ENCODE measurements at regions not wholly inside any gene's neighbourhood (a gene's known extent, or its start where the extent isn't known, plus 50 kb on each side); places are given as distances from the start of the nearest gene placed in this dataset.
"Not testable (repeated sequence)": the region's sequence is repeated elsewhere in the genome, so short reads cannot be mapped to it uniquely, and the experiment has no call there.

DNA sequence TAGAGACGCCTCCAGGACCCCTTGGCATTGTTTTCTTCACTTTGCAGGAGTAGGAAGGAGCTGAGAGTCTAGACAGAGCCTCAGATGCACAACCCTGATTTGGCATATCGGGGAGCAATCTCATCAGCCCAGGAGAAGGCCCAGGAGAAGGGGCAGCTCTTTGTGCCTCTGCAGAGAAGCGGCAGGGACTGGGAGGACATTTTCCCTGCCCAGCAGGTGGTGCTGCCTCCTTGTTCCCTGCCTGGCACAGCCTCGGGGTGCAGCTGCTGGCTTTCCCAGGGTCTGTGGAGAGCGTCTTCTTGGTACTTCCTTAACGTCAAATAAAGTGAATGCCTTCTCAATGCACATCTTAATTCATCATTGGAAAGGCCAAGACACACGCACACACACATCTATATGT lies 419.5 kb downstream of the TMEM121 start (continued):
- TF ChIP-seq, protein P1, sequence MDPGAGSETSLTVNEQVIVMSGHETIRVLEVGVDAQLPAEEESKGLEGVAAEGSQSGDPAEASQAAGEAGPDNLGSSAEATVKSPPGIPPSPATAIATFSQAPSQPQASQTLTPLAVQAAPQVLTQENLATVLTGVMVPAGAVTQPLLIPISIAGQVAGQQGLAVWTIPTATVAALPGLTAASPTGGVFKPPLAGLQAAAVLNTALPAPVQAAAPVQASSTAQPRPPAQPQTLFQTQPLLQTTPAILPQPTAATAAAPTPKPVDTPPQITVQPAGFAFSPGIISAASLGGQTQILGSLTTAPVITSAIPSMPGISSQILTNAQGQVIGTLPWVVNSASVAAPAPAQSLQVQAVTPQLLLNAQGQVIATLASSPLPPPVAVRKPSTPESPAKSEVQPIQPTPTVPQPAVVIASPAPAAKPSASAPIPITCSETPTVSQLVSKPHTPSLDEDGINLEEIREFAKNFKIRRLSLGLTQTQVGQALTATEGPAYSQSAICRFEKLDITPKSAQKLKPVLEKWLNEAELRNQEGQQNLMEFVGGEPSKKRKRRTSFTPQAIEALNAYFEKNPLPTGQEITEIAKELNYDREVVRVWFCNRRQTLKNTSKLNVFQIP (CRISPR knock-in tag; IDR thresholded peaks at IDR 0.05; ENCODE audit: borderline replicate concordance, low read depth), result no peak
- no peak for TF ChIP-seq ARNTL (CRISPR knock-in tag; IDR thresholded peaks at IDR 0.05; ENCODE audit: borderline replicate concordance, low read depth)
- TF ChIP-seq ZNF8 (CRISPR knock-in tag; IDR thresholded peaks at IDR 0.05), result no peak

DNA sequence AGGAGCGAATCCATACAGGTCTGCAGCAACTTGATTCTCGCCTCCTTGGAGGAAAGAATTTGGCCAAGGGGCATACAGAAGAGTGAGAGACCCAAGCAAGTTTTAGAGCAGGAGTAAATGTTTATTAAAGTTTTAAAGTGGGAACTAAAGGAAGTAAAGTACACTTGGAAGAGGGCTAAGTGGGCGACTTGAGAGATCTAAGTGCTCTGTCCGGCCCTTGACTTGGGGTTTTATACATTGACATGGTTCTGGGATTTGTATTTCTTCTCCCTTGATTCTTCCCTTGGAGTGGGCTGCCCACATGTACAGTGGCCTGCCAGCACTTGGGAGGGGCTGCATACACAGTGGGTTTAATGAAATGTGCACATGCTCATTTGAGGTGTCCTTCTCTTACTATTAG lies 421.2 kb downstream of the TMEM121 start:
- no peak for ATAC-seq
- no peak for TF ChIP-seq ZFP3 (CRISPR knock-in tag; IDR thresholded peaks at IDR 0.05)
- no peak for TF ChIP-seq ZNF8 (CRISPR knock-in tag; IDR thresholded peaks at IDR 0.05)
- TF ChIP-seq, protein P2, sequence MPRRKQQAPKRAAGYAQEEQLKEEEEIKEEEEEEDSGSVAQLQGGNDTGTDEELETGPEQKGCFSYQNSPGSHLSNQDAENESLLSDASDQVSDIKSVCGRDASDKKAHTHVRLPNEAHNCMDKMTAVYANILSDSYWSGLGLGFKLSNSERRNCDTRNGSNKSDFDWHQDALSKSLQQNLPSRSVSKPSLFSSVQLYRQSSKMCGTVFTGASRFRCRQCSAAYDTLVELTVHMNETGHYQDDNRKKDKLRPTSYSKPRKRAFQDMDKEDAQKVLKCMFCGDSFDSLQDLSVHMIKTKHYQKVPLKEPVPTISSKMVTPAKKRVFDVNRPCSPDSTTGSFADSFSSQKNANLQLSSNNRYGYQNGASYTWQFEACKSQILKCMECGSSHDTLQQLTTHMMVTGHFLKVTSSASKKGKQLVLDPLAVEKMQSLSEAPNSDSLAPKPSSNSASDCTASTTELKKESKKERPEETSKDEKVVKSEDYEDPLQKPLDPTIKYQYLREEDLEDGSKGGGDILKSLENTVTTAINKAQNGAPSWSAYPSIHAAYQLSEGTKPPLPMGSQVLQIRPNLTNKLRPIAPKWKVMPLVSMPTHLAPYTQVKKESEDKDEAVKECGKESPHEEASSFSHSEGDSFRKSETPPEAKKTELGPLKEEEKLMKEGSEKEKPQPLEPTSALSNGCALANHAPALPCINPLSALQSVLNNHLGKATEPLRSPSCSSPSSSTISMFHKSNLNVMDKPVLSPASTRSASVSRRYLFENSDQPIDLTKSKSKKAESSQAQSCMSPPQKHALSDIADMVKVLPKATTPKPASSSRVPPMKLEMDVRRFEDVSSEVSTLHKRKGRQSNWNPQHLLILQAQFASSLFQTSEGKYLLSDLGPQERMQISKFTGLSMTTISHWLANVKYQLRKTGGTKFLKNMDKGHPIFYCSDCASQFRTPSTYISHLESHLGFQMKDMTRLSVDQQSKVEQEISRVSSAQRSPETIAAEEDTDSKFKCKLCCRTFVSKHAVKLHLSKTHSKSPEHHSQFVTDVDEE (CRISPR knock-in tag; IDR thresholded peaks at IDR 0.05), result no peak
- TF ChIP-seq, protein P3, sequence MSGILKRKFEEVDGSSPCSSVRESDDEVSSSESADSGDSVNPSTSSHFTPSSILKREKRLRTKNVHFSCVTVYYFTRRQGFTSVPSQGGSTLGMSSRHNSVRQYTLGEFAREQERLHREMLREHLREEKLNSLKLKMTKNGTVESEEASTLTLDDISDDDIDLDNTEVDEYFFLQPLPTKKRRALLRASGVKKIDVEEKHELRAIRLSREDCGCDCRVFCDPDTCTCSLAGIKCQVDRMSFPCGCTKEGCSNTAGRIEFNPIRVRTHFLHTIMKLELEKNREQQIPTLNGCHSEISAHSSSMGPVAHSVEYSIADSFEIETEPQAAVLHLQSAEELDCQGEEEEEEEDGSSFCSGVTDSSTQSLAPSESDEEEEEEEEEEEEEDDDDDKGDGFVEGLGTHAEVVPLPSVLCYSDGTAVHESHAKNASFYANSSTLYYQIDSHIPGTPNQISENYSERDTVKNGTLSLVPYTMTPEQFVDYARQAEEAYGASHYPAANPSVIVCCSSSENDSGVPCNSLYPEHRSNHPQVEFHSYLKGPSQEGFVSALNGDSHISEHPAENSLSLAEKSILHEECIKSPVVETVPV (CRISPR knock-in tag; IDR thresholded peaks at IDR 0.05), result no peak
- TF ChIP-seq, protein P4, sequence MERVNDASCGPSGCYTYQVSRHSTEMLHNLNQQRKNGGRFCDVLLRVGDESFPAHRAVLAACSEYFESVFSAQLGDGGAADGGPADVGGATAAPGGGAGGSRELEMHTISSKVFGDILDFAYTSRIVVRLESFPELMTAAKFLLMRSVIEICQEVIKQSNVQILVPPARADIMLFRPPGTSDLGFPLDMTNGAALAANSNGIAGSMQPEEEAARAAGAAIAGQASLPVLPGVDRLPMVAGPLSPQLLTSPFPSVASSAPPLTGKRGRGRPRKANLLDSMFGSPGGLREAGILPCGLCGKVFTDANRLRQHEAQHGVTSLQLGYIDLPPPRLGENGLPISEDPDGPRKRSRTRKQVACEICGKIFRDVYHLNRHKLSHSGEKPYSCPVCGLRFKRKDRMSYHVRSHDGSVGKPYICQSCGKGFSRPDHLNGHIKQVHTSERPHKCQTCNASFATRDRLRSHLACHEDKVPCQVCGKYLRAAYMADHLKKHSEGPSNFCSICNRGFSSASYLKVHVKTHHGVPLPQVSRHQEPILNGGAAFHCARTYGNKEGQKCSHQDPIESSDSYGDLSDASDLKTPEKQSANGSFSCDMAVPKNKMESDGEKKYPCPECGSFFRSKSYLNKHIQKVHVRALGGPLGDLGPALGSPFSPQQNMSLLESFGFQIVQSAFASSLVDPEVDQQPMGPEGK (CRISPR knock-in tag; IDR thresholded peaks at IDR 0.05; ENCODE audit: borderline replicate concordance), result no peak
- TF ChIP-seq GLIS3 (CRISPR knock-in tag; IDR thresholded peaks at IDR 0.05), result no peak
- TF ChIP-seq PPARA (CRISPR knock-in tag; IDR thresholded peaks at IDR 0.05; ENCODE audit: borderline replicate concordance), result no peak
- no peak for TF ChIP-seq RARB (CRISPR knock-in tag; IDR thresholded peaks at IDR 0.05)
- no peak for TF ChIP-seq BACH2 (CRISPR knock-in tag; IDR thresholded peaks at IDR 0.05; ENCODE audit: borderline replicate concordance)
- TF ChIP-seq ZNF70 (CRISPR knock-in tag; IDR thresholded peaks at IDR 0.05), result no peak

DNA sequence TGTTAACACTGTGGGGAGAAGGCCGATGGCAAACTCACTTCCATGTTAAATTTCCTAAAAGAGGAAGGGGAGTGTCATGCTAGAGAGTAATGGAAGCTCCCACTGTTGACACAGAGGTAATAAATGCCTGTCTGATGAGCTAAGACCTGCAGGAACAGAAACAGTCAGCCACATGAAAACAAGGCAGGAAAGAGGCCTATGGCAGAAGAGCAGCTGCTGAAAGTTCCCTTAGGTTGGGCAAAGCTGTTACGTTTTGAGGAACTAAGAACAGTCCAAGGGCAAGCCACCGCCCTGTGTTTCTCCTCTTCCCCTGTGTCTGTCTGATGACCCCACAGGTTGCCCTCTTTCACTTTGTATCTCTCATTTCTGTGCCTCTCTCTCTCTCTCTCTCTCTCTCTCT lies 422.6 kb downstream of the TMEM121 start:
- not testable (repeated sequence) for ATAC-seq

DNA sequence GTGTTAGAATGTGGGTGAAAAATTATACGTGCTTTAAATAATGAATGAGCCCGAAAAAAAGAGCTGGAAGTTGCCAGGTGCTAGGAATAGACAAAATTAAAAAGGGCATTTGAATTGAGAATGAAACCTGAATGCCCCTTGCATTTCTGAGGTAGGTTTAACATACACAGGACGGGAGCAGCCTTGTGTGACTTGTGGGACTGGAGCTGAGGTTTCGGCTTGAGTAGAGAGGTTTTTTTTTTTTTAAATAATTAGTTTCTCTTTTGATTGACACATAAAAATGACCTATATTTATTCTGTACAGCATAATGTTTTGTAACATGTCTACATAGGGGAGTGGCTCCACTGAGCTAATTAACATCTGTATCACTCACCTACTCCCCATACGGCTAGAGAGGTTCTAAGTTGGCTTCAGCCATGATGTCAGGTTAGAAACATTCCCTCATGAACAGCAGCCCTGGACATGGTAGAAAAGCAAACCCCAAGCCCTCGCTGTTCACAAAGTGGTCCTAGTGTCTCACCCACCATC lies 424.0 kb downstream of the TMEM121 start:
- ATAC-seq, result not testable (repeated sequence)

DNA sequence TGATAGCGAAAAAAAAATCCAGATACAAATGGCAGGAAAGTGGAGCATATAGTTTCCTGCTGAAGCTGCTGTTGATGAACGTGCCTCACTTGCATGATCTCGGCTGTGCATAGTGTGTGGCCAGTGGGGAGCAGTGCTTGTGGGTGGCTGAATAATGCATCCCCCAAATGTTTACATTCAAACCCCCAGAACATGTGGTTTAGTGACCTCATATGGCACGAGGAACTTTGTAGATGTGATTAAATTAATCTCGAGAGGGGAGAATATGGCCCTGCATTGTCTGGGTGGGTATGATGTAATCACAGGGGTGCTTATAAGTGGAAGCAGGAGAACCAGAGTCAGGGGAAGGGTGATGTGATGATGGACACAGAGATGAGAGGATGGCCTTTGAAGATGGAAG lies 425.0 kb downstream of the TMEM121 start:
- no peak for ATAC-seq
- TF ChIP-seq TCF4 (CRISPR knock-in tag; IDR thresholded peaks at IDR 0.05; ENCODE audit: borderline replicate concordance) (no peak), TOX (CRISPR knock-in tag; IDR thresholded peaks at IDR 0.05; ENCODE audit: borderline replicate concordance) (no peak), RARB (CRISPR knock-in tag; IDR thresholded peaks at IDR 0.05) (no peak), BACH2 (CRISPR knock-in tag; IDR thresholded peaks at IDR 0.05; ENCODE audit: borderline replicate concordance) (no peak), ZFP3 (CRISPR knock-in tag; IDR thresholded peaks at IDR 0.05) (no peak), ISL1 (CRISPR knock-in tag; IDR thresholded peaks at IDR 0.05) (no peak), ESRRG (CRISPR knock-in tag; IDR thresholded peaks at IDR 0.05) (no peak), OSR1 (CRISPR knock-in tag; IDR thresholded peaks at IDR 0.05) (no peak), ZNF70 (CRISPR knock-in tag; IDR thresholded peaks at IDR 0.05) (no peak), ZNF8 (CRISPR knock-in tag; IDR thresholded peaks at IDR 0.05) (no peak), ZFP30 (CRISPR knock-in tag; IDR thresholded peaks at IDR 0.05) (no peak), ZC3H10 (CRISPR knock-in tag; IDR thresholded peaks at IDR 0.05) (no peak), SNAI2 (CRISPR knock-in tag; IDR thresholded peaks at IDR 0.05) (no peak)
- TF ChIP-seq, protein P4 (CRISPR knock-in tag; IDR thresholded peaks at IDR 0.05; ENCODE audit: borderline replicate concordance), result no peak
- TF ChIP-seq, protein P1 (CRISPR knock-in tag; IDR thresholded peaks at IDR 0.05; ENCODE audit: borderline replicate concordance, low read depth), result no peak
- TF ChIP-seq, protein P2 (CRISPR knock-in tag; IDR thresholded peaks at IDR 0.05), result no peak
